Left lung (tissue), 4 donors: ENCODE measurements at regions not wholly inside any gene's neighbourhood (a gene's known extent, or its start where the extent isn't known, plus 50 kb on each side); places are given as distances from the start of the nearest gene placed in this dataset.

ENCODE experiments used
- ATAC-seq: fragments of 200-7000 bp; cut with Tn5 transposase; one replicate; pipeline ENCODE4 v1.9.1; 2020; ENCODE audit warnings: moderate library complexity
- DNase-seq, 4 donors: peaks; one replicate each; pipeline ENCODE4 v3.0.0-alpha.2; 2013 to 2020
- H3K27ac ChIP-seq, 2 donors: fragments of 200-600 bp; sonication (generic) in 1 of 2; one replicate each; pipeline versions ENCODE4 v1.5.0 to v1.8.0; 2020 to 2021
- H3K27me3 ChIP-seq, 2 donors: fragments of 200-600 bp; sonication (generic) in 1 of 2; one replicate each; pipeline versions ENCODE4 v1.5.0 to v1.8.0; 2020 to 2021
- H3K36me3 ChIP-seq, 2 donors: fragments of 200-600 bp; sonication (generic) in 1 of 2; one replicate each; pipeline versions ENCODE4 v1.5.0 to v1.8.0; 2020 to 2021
- H3K4me1 ChIP-seq, 2 donors: fragments of 200-600 bp; one replicate each; pipeline ENCODE4 v1.8.0; 2021
- H3K4me3 ChIP-seq, 2 donors: fragments of 200-600 bp; sonication (generic) in 1 of 2; one replicate each; pipeline versions ENCODE4 v1.5.0 to v1.8.0; 2020 to 2021; ENCODE audit warnings: mild to moderate bottlenecking in 1 of 2
- H3K9me3 ChIP-seq, 2 donors: fragments of 200-600 bp; sonication (generic) in 1 of 2; one replicate each; pipeline versions ENCODE4 v1.5.0 to v1.8.0; 2020 to 2021
- CTCF ChIP-seq, 2 donors: fragments of 200-600 bp; sonication (generic) in 1 of 2; IDR thresholded peaks; one replicate each; pipeline versions ENCODE4 v1.5.0 to v1.8.0; 2021; ENCODE audit warnings: antibody characterized with exemption in 2 of 2
- intact Hi-C, 2 donors: fragments of 100-400 bp; cut with DNase I; formaldehyde crosslinking; loops; one replicate each; pipeline versions ENCODE4 v1.11.2 to v1.14.2; 2022
- donor health status: DM: no; HTN: yes; CAD: no.
- donor health status: DM: no; HTN: no; CAD: no.

- H3K9me3 ChIP-seq: no peaks in the 10 kb centered on the region
- H3K27ac ChIP-seq: no peak overlapping the region
- no peak for DNase-seq
- H3K4me3 ChIP-seq: no peak overlapping the region
- intact Hi-C loops: no loop called here
- H3K27me3 ChIP-seq: peaks cover 0 to 4% of the 10 kb centered on the region in 2 donors
- TF ChIP-seq CTCF (IDR thresholded peaks at IDR 0.05): no peak
- ATAC-seq: no peak
- H3K36me3 ChIP-seq: no peaks in the 10 kb centered on the region
- no peaks in the 10 kb centered on the region for H3K4me1 ChIP-seq
Measured at GRCh38 chrX:17923546-17923945, 62.4 kb upstream of the RAI2 start.

GRCh38 chrX:17922303-17922702 is 61.2 kb upstream of the RAI2 start:
- no peak for DNase-seq
- Histone ChIP-seq H3K4me3 (no peak overlapping the region), H3K27ac (no peak overlapping the region), H3K4me1 (no peaks in the 10 kb centered on the region), H3K9me3 (no peaks in the 10 kb centered on the region), H3K27me3 (peaks cover 0 to 4% of the 10 kb centered on the region in 2 donors), H3K36me3 (no peaks in the 10 kb centered on the region)
- TF ChIP-seq CTCF (IDR thresholded peaks at IDR 0.05): no peak
- intact Hi-C loops: no loop called here
- no peak for ATAC-seq

GRCh38 chrX:17919896-17920446 is 58.9 kb upstream of the RAI2 start:
- no peaks in the 10 kb centered on the region for H3K27me3 ChIP-seq
- DNase-seq: no peak
- intact Hi-C loops: no loop called here
- H3K27ac ChIP-seq: no peak overlapping the region
- TF ChIP-seq CTCF (IDR thresholded peaks at IDR 0.05): no peak
- no peak for ATAC-seq
- H3K4me1 ChIP-seq: no peaks in the 10 kb centered on the region
- no peaks in the 10 kb centered on the region for H3K9me3 ChIP-seq
- no peak overlapping the region for H3K4me3 ChIP-seq
- no peaks in the 10 kb centered on the region for H3K36me3 ChIP-seq

GRCh38 chrX:17917945-17918577 is 57.0 kb upstream of the RAI2 start:
- DNase-seq (no peak), ATAC-seq (no peak)
- Histone ChIP-seq H3K4me3 (no peak overlapping the region), H3K36me3 (no peaks in the 10 kb centered on the region), H3K9me3 (no peaks in the 10 kb centered on the region), H3K4me1 (no peaks in the 10 kb centered on the region), H3K27me3 (no peaks in the 10 kb centered on the region), H3K27ac (no peak overlapping the region)
- TF ChIP-seq CTCF (IDR thresholded peaks at IDR 0.05): no peak
- intact Hi-C loops: no loop called here

GRCh38 chrX:17913801-17914200 is 52.7 kb upstream of the RAI2 start:
- intact Hi-C loops: no loop called here
- H3K4me1 ChIP-seq: no peaks in the 10 kb centered on the region
- no peak for TF ChIP-seq CTCF (IDR thresholded peaks at IDR 0.05)
- H3K36me3 ChIP-seq: no peaks in the 10 kb centered on the region
- DNase-seq: no peak
- H3K4me3 ChIP-seq: no peak overlapping the region
- H3K27me3 ChIP-seq: no peaks in the 10 kb centered on the region
- H3K9me3 ChIP-seq: no peaks in the 10 kb centered on the region
- H3K27ac ChIP-seq: no peak overlapping the region
- no peak for ATAC-seq
